ENCODE measurements at regions not wholly inside any gene's neighbourhood (a gene's known extent, or its start where the extent isn't known, plus 50 kb on each side); places are given as distances from the start of the nearest gene placed in this dataset.

DNA sequence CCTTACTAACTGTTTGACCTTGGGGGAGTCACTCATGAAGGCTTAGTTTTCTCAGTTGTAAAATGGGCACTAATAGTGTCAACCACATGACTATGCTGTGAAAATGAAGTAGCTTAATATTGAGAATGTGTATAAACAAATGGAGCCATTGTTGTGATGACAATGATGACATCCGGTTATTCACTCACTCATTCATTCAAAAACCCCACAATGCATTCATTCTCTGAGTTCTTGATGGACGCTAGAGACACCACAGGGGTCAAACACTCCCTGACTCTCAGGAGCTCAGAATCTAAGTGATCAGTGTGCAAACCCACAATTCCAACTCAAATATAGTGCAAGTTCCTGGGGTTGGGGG lies 138.9 kb downstream of the FOXD2 start:
- H3K79me1 ChIP-seq (ENCODE audit: insufficient read depth, low read depth, low read length, poor library complexity, severe bottlenecking): no peaks in the 10 kb centered on the region
- no peak overlapping the region for H3K9ac ChIP-seq (ENCODE audit: extremely low read depth, insufficient read length, low read length)
- H3K4ac ChIP-seq (ENCODE audit: low read depth, low read length): no peak overlapping the region
- H2BK5ac ChIP-seq (ENCODE audit: insufficient read length, low read length): no peak overlapping the region
- H3K4me1 ChIP-seq (ENCODE audit: insufficient read depth, low read length): peaks cover 15% of the 10 kb centered on the region; the same call in 1 of the 2 replicates
- no peak overlapping the region for H4K91ac ChIP-seq (ENCODE audit: insufficient read length, low read depth, low read length)
- H3K4me1 Mint-ChIP-seq: peaks cover 47 to 53% of the 10 kb centered on the region in 2 experiments
- no peak overlapping the region for H2BK12ac ChIP-seq (ENCODE audit: insufficient read length, low read depth, low read length)
- H2AFZ ChIP-seq (ENCODE audit: low read length): no peak overlapping the region
- no peak overlapping the region for H4K8ac ChIP-seq (replicated peaks; ENCODE audit: insufficient read length, low read depth, low read length)
- H3K27ac Mint-ChIP-seq: peak overlapping the region in 1 of 3 experiments; percentile 27; a peak in 1 of 7 replicates
- H4K5ac ChIP-seq (ENCODE audit: insufficient read length, low read depth, low read length): no peak overlapping the region
- no peak overlapping the region for H2BK20ac ChIP-seq (ENCODE audit: low read depth, low read length, poor library complexity, severe bottlenecking)
- no peak overlapping the region for H3K4me2 ChIP-seq (ENCODE audit: insufficient read depth, insufficient read length, low read length)
- no CpG with 5 or more reads among the region's 2 CpGs for WGBS (ENCODE audit: extremely low coverage, insufficient read length, low lambda C conversion rate)
- no peak overlapping the region for H3K4me3 Mint-ChIP-seq
- no peaks in the 10 kb centered on the region for H3K79me2 ChIP-seq (ENCODE audit: insufficient read depth, low read length)
- H2BK120ac ChIP-seq (ENCODE audit: low read depth, low read length, poor library complexity, severe bottlenecking): no peak overlapping the region
- no peak overlapping the region for H3K27ac ChIP-seq (ENCODE audit: insufficient read length, low read depth, low read length)
- H3K14ac ChIP-seq (ENCODE audit: insufficient read depth, low read length): no peak overlapping the region
- H3K27me3 Mint-ChIP-seq (ENCODE audit: low read depth): peaks cover 14% of the 10 kb centered on the region
- H3K36me3 Mint-ChIP-seq (ENCODE audit: insufficient read depth in 1 of 3, low read depth in 3 of 3): no peaks in the 10 kb centered on the region
- no peaks in the 10 kb centered on the region for H3K23me2 ChIP-seq (ENCODE audit: insufficient read length, low read depth, low read length, poor library complexity, severe bottlenecking)
- no peak overlapping the region for H2AK5ac ChIP-seq (ENCODE audit: insufficient read length, low read length)
- no peak overlapping the region for H3K18ac ChIP-seq (ENCODE audit: insufficient read length, low read depth, low read length)
- H3K56ac ChIP-seq (ENCODE audit: insufficient read length, low read depth, low read length): no peak overlapping the region
- H3K23ac ChIP-seq (ENCODE audit: insufficient read length, low read depth, low read length): no peak overlapping the region
- H3K9me3 Mint-ChIP-seq: no peaks in the 10 kb centered on the region
- DNase-seq: no peak
- no peak overlapping the region for H3T11ph ChIP-seq (ENCODE audit: low read length)
- TF ChIP-seq, protein P1, sequence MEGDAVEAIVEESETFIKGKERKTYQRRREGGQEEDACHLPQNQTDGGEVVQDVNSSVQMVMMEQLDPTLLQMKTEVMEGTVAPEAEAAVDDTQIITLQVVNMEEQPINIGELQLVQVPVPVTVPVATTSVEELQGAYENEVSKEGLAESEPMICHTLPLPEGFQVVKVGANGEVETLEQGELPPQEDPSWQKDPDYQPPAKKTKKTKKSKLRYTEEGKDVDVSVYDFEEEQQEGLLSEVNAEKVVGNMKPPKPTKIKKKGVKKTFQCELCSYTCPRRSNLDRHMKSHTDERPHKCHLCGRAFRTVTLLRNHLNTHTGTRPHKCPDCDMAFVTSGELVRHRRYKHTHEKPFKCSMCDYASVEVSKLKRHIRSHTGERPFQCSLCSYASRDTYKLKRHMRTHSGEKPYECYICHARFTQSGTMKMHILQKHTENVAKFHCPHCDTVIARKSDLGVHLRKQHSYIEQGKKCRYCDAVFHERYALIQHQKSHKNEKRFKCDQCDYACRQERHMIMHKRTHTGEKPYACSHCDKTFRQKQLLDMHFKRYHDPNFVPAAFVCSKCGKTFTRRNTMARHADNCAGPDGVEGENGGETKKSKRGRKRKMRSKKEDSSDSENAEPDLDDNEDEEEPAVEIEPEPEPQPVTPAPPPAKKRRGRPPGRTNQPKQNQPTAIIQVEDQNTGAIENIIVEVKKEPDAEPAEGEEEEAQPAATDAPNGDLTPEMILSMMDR (conservative IDR thresholded peaks at IDR 0.05): no peak
- H3K27me3 ChIP-seq (ENCODE audit: insufficient read depth, low read length): no peaks in the 10 kb centered on the region; the same call in 1 of the 2 replicates
- H3K9me3 ChIP-seq (ENCODE audit: control insufficient read depth, low read depth, low read length): no peaks in the 10 kb centered on the region
- no peak overlapping the region for H2BK15ac ChIP-seq (ENCODE audit: low read depth, low read length)
- no peaks in the 10 kb centered on the region for H4K20me1 ChIP-seq (ENCODE audit: control insufficient read depth, insufficient read depth, insufficient read length)

Data from H9 (cell line).